Forelimb muscle (tissue), 1 donor: ENCODE measurements at regions not wholly inside any gene's neighbourhood (a gene's known extent, or its start where the extent isn't known, plus 50 kb on each side); places are given as distances from the start of the nearest gene placed in this dataset.

Source experiments
- DNase-seq: peaks from one replicate; pipeline ENCODE4 v3.0.0-alpha.2; 2013; ENCODE audit warnings: low read depth

DNA sequence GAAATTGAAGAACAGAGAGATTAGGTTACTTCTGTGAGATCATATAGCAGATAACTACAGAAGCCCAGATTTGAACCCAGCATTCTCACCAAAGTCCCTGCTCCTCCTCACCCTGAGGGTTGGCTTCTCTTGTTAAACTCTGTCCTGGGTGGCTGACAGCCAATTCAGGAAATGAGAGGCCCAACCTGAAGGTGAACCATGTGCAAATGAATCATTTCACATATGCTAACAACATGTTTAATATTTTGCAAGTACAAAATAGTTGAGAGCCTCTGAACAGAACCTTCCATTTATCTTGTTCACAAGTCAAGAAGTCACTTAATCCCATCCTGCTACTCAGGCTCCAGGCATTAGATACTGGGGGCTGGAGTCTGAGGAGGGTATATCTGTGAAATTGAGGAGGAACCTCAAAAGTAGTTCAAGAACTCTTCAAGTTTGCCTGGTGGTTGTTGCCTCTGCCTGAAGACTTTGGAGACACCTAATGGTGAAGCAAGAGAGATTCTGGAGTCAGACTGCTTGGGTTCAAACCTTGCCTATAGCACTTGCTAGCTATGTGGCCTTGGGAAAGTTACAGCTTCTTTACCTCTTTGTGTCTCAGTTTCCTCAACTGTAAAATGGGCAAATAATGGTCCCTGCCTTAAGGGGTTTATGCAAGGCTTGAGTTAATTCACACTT is 564.0 kb downstream of the PSAT1 start:
- DNase-seq, result no peak

DNA sequence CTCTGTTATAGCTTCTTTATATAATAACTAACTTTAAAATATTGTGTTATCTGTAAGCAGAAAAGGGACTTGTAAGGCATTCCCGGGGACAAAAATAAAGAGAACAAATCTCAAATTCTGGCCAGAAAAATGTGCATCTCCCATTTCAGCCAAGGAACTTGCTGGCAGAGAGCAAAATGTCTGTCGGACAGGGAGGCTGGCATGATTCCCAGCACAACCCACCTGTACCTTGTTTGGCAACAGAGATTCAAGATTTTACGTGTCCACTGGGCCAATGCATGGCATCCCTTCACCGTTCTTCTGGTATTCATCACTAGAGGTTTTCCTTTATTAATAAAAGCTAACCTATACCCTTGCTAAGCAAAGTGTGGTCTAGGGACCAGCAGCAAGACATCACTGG is 566.6 kb downstream of the PSAT1 start:
- DNase-seq, result no peak

DNA sequence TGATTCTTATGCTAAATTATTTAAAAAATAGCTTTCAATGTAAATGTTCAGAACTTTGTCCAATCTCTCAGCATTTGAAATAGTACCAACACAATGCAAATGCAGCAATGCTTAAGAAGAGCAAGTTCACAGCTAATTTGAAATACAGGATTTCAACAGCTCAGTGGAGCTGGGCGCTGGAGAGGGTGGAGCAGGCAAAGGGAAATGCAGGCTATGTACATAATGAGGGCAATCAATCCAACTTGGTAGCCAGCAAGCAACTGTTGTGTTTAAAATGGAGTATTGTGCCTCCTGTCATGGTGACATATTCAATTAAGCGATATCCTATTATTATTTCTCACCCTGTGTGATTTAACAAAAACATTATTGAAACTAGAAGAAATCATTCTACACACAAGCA is 568.8 kb downstream of the PSAT1 start:
- no peak for DNase-seq

DNA sequence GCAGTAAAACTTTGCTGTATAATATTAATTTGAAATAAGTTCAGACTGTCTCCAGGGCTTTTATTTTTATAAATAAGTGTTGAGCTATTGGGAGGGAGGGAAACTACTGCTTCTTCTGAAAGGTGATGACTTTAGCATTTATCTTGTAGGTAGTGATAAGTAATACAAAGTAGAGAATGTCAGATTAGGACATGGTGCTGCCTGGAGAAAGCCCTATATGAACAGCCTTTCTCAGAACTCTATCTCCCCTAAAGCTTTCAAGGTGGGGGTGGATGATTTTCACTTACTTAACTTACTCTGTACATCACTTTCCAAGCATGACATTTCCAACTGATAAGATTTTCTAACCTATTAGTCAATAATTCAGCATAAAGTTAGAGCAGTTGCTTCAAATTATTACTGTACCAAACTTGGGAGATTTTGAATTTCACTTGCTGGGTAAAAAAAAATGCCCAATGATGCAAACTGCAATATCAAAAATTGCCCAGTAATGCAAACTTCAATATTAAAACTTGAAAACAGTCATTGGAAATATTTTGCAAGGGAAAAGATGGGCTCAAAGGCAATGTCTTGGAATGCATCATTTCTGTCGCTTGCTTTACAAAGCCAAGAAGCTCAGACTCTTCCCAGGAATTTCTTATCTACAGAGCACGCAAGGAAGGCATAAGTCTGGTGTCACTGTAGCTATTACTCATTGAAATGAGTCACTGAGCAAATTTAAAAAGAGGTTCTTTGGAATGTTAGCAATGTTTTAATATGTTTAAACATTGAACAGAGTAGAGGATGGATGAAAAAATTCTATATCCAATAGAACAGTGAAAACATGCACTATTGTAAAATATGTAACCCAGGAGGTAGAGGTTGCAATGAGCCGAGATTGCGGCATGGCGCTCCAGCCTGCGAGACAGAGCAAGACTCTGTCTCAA is 569.5 kb downstream of the PSAT1 start:
- DNase-seq, result no peak

DNA sequence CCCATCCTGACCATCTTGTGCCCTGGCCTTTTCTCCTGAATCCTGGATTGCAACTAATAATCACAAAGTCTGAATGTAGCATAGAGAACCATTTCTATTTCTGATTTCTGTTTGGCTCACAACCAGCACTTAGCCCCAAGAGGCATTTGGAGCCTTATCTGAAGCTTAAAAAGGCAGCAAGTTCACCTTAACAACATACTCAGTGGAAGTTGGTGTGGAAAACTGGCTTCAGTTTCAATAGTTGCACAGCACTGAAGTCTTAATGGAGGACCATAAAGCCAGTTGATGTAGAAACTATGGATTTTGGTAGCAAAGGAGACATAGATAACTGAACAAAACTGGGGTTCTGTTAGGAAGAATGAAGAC is 574.1 kb downstream of the PSAT1 start:
- DNase-seq, result no peak

DNA sequence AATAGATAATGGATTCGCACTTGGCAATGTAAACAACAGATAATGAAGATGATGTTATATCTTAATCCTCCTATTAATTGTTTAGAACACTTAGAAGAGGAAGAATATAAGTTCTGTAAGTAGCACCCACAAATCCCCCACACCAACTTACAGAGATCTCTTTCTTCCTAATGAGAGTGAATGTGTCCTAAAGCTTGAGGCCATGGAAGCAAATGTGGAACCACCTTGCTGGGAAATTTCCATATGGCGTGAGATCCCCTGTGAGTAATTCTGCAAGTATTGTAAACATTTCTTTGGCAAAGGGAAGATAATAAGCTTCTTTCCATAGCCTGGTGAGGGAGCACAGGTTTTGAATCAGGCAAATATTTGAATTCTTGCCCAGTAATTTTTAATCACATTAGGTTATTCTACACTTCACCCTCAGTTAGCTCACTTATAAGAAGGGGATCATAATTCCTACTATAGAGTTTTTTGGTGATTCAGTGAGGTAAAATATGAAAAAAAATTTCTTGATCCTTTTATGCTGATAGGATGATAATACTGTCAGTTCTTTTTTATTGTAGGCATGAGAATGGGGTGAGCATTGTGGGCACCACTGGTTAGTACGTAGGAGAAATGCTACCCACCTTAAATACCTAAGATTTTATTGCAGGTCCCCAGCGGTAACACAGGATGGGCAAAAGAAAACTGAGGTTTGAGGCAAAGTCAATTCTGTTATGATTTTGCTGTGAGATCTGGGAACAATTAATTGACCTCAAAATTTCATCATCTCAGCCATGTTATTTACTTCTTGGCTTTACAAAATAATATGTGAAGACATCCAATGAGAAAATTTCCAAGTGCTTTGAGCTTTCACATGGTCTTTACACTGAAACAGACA is 574.8 kb downstream of the PSAT1 start:
- no peak for DNase-seq

DNA sequence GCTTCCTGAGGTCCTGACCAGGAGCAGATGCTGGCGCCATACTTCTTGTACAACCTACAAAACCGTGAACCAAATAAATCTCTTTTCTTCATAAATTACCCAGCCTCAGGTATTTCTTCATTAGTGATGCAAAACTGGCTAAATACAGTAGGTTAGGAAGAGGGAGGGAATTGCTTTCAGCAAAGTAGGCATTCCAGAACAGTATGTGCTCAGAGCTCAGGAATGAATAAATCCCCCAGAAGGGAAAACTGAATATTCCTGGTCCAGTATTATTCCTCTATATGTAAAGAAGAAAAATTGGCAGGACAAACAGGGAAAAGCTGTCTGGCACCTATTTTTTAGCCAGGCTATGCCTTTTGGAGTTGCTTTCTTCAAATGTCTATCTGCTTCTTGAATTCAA is 577.1 kb downstream of the PSAT1 start:
- DNase-seq, result no peak

DNA sequence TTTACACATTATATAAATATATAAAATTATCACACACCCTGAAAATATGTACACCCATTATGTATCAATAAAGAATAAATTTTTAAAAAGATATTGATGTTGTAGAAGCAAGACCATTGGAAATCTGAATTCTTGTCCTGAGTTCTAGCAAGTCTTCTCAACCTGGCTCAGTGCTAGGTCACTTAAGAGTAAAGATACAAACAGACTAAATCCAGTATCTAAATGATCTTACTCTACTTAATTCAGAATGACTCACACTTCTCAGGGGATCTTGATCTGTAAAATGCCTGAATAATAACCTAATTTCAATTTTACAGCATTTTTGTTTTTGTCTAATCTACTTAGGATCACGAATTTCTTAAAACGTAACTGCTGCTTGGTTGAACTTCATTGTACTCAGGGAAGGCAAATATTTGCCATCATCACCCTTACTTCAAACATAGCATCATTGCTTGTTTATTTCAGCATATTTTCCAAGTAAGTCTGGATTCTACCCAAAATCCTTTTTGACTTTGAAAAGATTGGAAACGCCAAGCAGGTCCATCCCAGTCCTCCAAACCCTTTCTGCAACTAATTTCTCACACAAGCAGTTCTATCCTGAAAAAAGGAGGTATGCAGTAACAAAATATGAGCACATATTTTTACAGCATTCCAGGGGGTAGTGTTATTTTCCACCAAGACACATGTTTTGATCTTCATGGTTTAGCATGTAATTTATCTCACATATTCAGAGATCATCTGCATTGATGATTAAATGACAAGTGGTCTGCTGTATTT is 582.6 kb downstream of the PSAT1 start:
- DNase-seq, result no peak

DNA sequence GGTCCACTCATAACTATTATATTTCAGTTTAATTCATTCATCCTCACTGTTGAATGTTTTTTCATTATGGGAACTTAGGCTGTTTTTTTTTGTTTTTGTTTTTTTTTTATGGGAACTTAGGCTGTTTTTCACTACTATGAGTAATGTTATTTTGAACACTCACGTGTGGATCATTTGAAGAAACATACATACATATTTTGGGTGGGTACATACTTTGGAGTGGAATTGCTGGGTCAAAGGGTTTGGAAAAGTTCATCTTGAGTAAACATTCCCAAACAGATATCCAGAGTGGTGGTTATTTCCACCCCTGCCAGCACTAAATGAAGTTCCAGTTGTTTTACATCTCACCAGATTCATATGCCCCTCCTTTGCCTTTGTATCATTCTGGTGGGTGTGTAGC is 584.4 kb downstream of the PSAT1 start:
- no peak for DNase-seq

DNA sequence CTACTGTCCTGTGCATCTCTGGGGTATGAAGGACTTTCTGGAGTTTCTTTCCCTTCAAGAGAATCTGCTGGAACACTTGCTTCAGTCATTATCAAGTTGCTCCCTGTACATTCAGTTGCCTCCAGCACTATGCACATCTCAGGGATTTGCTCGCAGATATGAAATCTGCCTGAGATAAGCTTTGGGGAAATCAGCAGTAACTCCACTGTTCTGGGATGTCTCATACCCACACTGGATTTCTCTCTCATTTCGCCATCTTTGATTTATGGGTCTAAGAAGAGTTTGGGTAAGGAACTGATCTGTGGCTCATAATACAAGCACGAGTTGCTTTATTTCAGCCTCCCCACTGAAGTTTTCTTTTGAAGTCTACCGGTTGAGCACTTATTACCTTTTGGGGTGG is 585.6 kb downstream of the PSAT1 start:
- no peak for DNase-seq

DNA sequence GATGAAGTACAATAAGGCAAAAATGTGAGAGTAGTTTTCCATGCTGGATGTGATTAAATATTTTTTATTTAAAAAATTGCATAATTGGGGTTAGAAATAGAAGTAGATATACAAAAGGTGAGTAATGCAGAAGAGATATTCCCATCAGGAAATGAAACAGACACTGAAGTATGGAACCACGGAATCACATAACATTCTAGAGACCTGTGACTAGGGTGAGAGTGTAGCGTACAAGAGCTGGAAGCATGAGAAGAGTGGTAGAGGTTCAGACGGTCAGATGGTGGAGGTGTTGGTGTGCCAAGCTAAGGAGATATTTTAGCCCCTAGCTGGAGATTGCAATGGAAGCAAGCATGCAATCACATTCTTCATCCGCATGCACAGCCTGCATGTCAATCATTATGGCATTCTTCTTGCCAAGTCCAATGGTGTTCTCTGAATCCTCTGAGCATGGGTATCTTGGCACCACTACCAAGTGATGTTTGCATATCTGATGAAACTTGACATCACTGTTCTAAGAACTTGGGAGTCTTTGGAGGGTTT is 587.8 kb downstream of the PSAT1 start:
- DNase-seq, result no peak

DNA sequence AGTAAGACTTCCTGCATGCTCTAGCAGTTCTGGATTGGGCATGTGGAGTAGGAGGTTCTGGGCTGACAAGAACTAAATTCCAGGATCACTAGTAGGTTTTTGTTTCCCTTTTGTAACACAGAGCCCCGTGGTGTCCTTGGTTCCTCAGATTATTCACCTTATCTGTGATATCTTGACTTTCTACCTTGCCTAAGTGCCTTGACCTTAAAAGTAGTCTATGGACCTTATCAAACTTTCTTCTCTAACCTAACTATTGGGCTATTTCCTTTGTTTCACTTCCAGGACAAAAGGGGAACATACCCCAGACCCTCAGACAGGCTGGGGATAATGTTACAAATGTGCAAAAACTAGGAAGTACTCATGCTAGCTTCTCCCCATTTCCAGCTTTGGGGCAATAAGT is 595.3 kb downstream of the PSAT1 start:
- DNase-seq, result no peak

DNA sequence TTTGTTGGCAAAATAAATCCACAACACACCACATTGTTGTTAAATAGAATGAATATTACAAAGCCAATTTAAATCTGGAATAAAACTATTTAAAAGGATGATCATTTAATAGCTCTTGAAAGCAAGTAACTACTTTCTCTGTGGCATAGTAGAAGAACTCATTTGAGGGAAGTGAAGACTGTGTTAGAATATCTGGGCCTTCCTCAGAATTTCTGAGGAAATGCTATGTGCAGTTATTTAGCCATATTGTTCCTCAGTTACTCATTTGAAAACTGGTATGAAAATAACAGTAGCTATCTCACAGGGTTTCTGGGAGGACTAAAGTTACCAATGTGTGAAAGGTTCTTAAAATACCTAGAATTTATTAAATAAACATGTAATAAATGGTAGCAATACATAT is 595.8 kb downstream of the PSAT1 start:
- DNase-seq, result no peak

DNA sequence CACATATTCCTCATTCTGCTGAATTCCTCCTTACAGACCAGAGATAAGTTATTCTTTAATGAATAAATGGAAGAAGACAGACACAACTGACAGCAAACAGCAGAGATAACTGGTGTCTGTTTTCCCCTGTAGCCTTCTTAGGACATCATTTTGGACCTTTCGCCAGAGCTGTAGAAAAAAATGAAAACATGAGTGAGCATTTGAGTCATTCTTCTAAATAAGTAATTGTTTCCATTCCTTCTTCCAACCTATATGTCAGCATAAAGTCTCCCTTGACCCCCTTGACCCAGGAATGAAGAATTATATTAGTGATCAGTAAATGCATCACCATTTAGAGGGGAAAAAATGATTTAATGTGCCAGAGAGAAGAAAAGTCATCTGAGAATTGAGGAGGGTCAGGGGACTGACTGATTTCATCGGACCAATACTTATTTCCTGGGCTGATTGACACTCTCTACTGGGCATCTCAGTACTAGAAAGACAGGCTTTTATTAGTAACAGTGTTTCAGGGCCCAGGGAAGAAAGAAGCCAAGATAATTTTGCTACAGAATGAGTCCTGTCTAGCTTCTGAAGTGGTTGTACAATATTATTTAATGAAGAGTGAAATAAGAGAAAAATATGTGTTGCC is 597.0 kb downstream of the PSAT1 start:
- no peak for DNase-seq

DNA sequence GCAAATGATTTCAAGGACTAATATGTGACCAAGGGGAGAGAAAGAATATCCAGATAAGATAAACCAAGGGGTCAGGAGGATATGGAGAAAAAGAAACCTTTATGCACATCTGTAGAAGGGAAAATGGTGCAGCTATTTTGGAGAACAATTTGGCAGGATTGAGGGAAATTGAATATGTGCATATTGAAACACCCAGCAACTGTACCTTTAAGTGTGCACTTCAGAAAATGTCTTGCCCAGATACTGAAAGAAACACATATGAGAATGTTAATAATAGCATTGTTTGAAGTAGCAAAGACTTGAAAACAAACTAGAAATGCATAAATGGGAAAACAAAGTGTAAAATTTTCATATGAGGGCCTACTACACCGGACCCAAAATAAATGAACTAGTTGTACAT is 599.6 kb downstream of the PSAT1 start:
- no peak for DNase-seq

DNA sequence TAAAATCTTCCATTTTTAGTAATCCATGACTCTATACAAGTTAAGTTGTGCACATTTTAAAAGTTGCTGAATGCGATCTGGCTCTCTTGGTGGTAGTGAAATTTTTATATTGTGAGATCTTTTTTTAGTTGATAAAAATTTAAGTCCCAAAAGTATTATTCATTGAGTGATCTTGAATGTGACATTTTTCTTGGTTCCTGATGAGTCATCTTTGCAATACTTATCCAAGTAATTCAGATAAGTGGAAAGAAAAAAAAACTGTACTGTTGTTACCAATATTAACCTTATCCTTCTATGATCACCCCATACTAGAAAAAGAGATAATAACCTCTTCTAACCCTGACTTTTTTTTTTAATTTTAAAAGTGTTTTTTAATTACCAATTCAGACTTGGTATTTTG is 601.3 kb downstream of the PSAT1 start:
- DNase-seq, result no peak

DNA sequence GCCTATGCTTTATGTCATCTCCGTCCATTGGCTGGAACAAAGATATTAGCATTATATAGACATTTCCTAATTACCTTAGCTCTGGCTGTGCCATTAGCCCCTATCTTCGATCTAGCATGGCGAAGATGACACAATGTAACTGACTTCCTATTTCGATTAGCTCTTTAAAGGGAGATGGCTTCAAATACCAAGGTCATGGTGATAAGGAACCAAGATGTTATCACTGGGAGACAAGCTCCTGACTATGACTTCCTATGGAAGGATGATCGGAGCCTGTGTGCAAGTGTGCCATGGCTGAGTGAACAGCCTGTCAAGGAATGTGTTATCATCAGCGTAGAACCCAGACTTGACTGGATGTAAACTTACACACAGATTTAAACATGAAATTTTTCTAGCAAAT is 602.1 kb downstream of the PSAT1 start:
- DNase-seq, result no peak

DNA sequence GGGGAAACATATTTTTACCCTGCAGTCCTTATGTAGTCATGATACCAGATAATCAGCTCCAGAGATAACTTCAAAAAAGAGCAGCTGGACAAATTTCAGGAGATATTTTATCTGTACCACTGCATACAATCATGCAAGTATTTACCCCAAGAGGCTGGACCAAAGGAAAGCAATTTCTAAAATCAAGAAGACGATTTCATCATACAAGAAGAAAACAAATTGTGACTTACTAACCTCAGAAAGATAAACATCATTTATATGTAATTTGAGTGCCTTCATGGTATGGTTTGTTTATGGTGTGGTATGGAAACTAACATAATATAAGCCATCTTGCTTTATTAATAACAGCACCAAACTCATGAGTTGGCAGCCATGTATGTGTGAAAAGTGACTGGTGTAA is 603.6 kb downstream of the PSAT1 start:
- DNase-seq, result no peak

DNA sequence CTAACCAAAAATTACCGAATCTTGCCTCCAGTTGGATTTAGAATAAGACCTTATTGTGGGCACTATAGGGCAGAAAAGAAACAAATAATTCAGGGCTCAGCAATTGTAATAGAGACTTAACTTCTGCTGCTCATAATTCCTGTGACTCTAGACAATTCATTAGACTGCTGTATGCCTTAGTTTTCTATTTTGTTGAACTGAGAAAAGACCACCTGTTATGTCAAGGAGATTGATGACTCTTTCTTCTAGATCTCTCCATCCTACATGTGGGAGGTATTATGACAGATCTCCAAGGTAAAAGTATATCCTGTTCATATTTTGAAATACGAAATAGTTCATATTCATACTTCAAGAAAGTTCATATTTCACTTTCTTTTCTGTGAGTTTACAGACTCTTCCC is 605.1 kb downstream of the PSAT1 start:
- no peak for DNase-seq

DNA sequence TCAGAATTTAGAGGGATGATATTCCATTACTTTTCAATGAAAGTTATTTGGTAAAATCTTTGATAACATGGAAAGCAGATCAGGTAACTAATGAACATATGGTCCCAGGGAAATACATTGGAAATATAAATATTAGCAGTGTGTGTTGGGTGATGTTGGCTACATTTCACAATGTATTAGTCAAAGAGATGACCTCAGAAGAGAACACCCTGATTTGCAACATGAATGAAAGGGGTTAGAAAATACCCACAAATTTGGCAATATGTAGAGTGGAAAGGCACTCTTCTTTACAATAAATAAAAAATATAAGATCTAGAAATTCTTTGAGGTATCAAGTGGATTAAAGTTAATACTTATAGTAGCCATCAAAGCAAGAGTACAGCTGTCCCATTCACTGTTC is 606.7 kb downstream of the PSAT1 start:
- no peak for DNase-seq

DNA sequence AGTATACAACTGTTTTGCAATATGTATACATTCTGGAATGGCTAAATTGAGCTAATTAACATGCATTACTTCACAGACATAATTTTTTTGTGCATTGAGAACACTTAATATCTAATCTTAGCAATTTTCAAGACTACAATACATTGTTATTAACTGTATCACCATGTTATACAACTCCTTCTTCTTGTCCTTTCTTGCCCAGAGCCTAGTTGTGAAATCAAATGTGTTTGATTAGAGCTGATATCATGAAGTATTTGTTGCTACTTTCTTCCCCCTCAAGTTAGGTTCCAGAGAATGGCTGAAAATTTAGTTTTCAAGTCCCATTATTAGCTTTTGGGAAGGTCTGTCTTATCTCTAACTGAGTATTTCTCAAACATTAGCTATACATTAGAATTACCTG is 607.8 kb downstream of the PSAT1 start:
- no peak for DNase-seq
